OCI-LY7 (cell line): ENCODE measurements at regions not wholly inside any gene's neighbourhood (a gene's known extent, or its start where the extent isn't known, plus 50 kb on each side); places are given as distances from the start of the nearest gene placed in this dataset.

Source experiments
- EZH2phosphoT487 ChIP-seq: fragments of 200-600 bp; sonication (generic); IDR thresholded peaks from 2 replicates; pipeline ENCODE4 v1.6.1; 2018; ENCODE audit warnings: low read depth, borderline replicate concordance, mild to moderate bottlenecking, mixed run types, antibody characterized with exemption, low read length, moderate library complexity, mixed read lengths
- TF ChIP-seq, protein P1 (sequence below): fragments of 200-600 bp; sonication (generic); conservative IDR thresholded peaks from 2 replicates; pipeline ENCODE4 v1.5.1; 2014; ENCODE audit warnings: mild to moderate bottlenecking, antibody characterized with exemption, low read length, moderate library complexity, mixed read lengths

GRCh38 chr6:93177918-93178317 lies 241.4 kb downstream of the EPHA7 start:
- TF ChIP-seq, protein P1, sequence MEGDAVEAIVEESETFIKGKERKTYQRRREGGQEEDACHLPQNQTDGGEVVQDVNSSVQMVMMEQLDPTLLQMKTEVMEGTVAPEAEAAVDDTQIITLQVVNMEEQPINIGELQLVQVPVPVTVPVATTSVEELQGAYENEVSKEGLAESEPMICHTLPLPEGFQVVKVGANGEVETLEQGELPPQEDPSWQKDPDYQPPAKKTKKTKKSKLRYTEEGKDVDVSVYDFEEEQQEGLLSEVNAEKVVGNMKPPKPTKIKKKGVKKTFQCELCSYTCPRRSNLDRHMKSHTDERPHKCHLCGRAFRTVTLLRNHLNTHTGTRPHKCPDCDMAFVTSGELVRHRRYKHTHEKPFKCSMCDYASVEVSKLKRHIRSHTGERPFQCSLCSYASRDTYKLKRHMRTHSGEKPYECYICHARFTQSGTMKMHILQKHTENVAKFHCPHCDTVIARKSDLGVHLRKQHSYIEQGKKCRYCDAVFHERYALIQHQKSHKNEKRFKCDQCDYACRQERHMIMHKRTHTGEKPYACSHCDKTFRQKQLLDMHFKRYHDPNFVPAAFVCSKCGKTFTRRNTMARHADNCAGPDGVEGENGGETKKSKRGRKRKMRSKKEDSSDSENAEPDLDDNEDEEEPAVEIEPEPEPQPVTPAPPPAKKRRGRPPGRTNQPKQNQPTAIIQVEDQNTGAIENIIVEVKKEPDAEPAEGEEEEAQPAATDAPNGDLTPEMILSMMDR = no peak
- TF ChIP-seq EZH2phosphoT487 = no peak
